ENCODE measurements at regions not wholly inside any gene's neighbourhood (a gene's known extent, or its start where the extent isn't known, plus 50 kb on each side); places are given as distances from the start of the nearest gene placed in this dataset.
"Not testable (repeated sequence)": the region's sequence is repeated elsewhere in the genome, so short reads cannot be mapped to it uniquely, and the experiment has no call there.

- DNase-seq: no peak
Observed at GRCh38 chr14:58731465-58732293, 93.9 kb downstream of the DACT1 start.

DNA sequence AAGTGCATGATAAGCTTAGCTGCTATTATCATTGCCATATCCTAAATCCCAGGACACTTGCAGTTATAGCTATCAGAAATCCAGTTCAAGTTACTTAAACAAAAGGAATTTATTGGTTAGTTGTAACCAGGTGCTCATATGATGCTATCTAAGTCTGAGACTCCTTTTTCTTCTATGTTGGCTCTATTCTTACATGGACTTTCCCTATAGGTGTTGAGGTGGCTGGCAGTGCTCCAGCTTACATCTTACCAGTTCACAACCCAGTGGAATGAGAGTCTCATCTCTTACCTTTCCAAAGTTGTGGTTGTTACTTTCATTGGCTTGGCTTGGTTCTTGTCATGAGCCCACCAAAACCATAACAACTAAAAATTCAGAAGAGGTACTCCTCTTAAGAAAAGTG is 94.6 kb downstream of the DACT1 start:
- no peak for DNase-seq

GRCh38 chr14:58733451-58734208 is 95.9 kb downstream of the DACT1 start:
- no peak for DNase-seq

GRCh38 chr14:58735596-58735995 is 97.8 kb downstream of the DACT1 start:
- DNase-seq: no peak

DNA sequence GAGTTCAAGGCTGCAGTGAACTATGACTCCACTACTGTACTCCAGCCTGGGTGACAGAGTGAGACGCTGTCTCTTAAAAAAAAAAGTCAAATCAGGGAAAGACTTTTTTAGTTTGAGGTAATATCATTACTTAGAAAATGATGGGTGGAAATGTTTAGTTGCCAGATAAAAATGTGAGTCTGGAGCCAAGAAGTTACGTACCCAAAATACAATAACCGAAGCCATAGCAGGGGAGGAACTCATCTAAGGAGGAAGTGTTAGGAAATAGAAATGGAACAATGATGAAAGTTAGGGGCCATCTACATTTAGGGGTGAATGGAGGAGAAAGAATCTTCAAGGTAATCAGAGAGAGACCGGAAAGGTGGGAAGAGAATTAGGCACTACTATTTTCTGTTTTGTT is 98.8 kb downstream of the DACT1 start:
- no peak for DNase-seq

DNA sequence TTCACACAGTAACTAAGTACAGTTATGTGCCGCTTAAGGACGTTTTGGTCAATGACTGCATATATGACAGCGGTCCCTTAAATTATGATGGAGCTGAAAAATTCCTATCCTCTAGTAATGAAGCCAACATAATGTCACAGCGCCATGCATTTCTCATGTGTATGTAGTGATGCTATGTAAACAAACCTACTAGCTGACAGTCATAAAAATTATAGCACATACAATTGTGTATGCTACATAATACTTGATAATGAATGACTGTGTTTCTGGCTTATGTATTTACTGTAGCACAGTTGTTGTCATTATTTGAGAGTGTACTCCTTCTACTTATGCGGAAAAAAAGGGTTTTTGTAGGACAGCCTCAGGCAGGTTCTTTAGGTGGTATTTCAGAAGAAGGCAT is 99.7 kb downstream of the DACT1 start:
- no peak for DNase-seq

GRCh38 chr14:58738189-58738836 is 100.6 kb downstream of the DACT1 start:
- DNase-seq: no peak

GRCh38 chr14:58738876-58739275 is 101.1 kb downstream of the DACT1 start:
- no peak for DNase-seq

- DNase-seq: no peak
Observed at GRCh38 chr14:58739674-58740073, 101.9 kb downstream of the DACT1 start.

- no peak for DNase-seq
Observed at GRCh38 chr14:58740379-58740935, 102.7 kb downstream of the DACT1 start.

GRCh38 chr14:58744801-58745394 is 107.1 kb downstream of the DACT1 start:
- DNase-seq: no peak

DNA sequence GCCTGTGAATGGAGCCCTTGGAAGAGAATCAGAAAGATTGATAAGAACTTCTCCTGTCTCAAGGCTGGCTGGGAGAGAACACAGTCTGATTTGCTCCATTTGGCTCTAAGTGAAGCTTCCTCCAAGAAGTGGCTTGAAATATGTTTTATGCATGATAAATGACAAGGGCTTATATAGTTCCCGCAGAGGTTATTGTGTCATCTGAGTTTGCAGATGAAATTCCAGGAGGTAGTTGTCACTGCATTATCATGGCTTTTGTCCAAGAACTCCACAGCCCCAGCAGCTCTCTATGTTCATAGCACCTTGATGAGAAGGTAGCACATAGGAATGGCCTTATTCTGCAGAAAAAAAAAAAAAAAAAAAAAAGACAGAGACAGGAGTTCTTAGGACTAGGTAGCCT is 108.5 kb downstream of the DACT1 start:
- no peak for DNase-seq

GRCh38 chr14:58746701-58747100 is 108.9 kb downstream of the DACT1 start:
- no peak for DNase-seq

GRCh38 chr14:58747181-58747580 is 109.4 kb downstream of the DACT1 start:
- DNase-seq: no peak

DNA sequence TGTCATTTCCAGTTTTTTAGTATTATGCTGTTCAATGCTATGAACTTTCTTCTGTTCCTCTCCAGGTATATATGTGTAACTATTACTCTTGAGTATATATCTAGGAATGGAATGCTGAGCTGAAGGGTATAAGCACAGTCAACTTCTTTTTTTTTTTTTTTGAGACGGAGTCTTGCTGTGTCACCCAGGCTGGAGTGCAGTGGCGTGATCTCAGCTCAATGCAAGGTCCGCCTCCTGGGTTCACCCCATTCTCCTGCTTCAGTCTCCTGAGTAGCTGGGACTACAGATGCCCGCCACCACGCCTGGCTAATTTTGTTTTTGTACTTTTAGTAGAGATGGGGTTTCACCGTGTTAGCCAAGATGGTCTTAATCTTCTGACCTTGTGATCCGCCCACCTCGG is 110.5 kb downstream of the DACT1 start:
- not testable (repeated sequence) for DNase-seq

- DNase-seq: no peak
Observed at GRCh38 chr14:58749066-58749669, 111.4 kb downstream of the DACT1 start.

DNA sequence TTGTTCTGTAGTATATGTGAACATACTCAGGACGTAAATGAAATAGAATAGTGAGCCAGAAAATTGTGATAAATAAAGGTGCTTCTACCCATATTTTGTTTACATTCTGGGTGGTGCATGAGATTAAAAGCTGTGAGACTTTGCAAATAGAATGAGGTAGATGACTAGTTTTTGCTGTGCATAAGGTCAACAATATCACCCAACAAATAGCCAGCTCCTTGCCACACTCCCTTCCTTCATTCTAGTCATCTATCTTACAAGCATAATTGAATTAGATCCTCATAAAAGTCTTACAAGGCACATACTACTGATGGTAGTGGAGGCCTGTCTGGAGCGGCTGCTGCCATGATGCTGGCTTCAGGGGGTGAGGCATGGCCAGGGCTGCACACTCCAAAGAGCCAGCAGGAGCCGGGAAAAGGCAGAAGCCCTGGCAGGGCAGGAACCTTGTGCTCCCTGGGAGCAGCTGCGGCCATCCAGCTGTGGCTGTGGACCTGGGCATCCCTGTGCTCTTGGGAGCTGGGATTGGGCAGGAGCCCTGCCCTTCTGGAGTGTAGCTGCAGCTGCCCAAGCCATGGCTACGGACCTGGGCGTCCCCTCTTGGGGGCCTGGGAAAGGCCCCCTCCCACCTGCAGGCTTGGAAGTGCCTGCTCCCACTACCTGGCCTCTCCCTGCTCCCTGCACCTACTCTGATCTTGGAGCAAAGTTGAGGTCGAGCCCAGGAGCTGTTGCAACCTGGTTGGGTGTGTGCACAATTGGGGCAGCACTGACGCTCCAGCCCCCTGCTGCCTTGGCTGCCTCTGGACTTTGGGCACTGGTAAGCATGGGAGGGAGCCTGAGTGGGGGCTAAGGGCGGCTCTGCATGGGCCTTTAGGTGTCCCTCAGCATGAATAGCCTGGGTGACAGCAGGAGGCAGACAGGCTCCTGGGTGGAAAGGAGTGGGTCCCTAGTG is 112.8 kb downstream of the DACT1 start:
- no peak for DNase-seq

DNA sequence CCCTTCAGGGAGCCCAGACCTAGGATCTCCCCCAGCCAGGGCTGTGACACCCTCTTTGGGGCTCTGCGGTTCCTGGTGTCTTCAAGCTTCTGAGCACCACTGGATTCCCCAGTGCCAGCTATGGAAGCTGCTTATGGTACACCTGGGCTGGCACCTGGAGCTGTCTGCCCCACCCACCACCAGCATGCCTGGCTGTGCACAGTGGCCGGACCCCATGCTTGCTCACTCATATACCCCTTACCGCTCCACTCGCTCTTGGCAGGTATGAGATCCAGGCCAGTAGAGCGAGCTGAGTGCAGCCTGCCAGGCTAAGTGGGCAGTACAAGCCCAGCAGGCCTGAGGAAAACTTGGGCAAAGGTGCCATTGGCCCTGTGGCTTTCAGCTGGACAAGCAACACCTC is 114.0 kb downstream of the DACT1 start:
- no peak for DNase-seq

- no peak for DNase-seq
Observed at GRCh38 chr14:58752289-58752688, 114.5 kb downstream of the DACT1 start.

- DNase-seq: no peak
Observed at GRCh38 chr14:58752771-58753201, 115.0 kb downstream of the DACT1 start.
